HepG2 (cell line): ENCODE measurements at regions not wholly inside any gene's neighbourhood (a gene's known extent, or its start where the extent isn't known, plus 50 kb on each side); places are given as distances from the start of the nearest gene placed in this dataset.

Experiments
- ATAC-seq: fragments of 200-7000 bp; cut with Tn5 transposase; 3 replicates; pipeline ENCODE4 v1.9.1; 2020; ENCODE audit warnings: mild to moderate bottlenecking, moderate library complexity
- BruUV-seq: library from RNA; stranded (reverse); fragments of 400-500 nt; replicated peaks from 2 replicates; lab custom pipeline; 2021; lab: Mats Ljungman, UMichigan
- CTCF ChIA-PET: fragments of 300-600 bp; formaldehyde crosslinking; extraction: SDS; loops from one replicate; lab custom pipeline; 2021; ENCODE audit warnings: low total read pairs, inconsistent platforms, low intra/inter-chr PET ratio; lab: Yijun Ruan, JAX
- POLR2A ChIA-PET: fragments of 350-600 bp; sonication (Branson Sonifier 250); formaldehyde crosslinking; loops from one replicate; lab custom pipeline; 2020; ENCODE audit warnings: antibody characterized with exemption, inconsistent platforms; lab: Yijun Ruan, JAX
- DNase-seq: peaks from one replicate; pipeline ENCODE4 v3.0.0-alpha.2; 2015; ENCODE audit warnings: low spot score
- FAIRE-seq: peaks from 3 replicates; lab custom pipeline; 2011; peaks lifted over from hg19 to GRCh38; lab: Jason Lieb, UNC
- H2AFZ ChIP-seq: one replicate; pipeline ENCODE4 v1.6.1; 2011; ENCODE audit warnings: low read length, inconsistent platforms
- H3K27ac ChIP-seq: fragments of 300-600 bp; 3 replicates; pipeline ENCODE4 v1.8.0; 2011; ENCODE audit warnings: mixed run types, mild to moderate bottlenecking, mixed read lengths, low read length, inconsistent platforms; ENCODE audit not compliant: insufficient read depth; ENCODE audit errors: extremely low read length
- H3K27me3 ChIP-seq, 2 experiments: fragments of 200-600 bp in 1 of 2; 2 replicates in 1 of 2; 3 replicates in 1 of 2; pipeline versions ENCODE4 v1.6.0 to v1.8.0; 2011; ENCODE audit warnings: low read length in 2 of 2, mild to moderate bottlenecking in 2 of 2, moderate library complexity in 2 of 2, inconsistent platforms in 1 of 2; ENCODE audit not compliant: insufficient read depth in 2 of 2, control insufficient read depth in 1 of 2
- H3K36me3 ChIP-seq, 2 experiments: fragments of 200-600 bp in 1 of 2; replicated peaks in 1 of 2; 2 replicates in 1 of 2; 3 replicates in 1 of 2; pipeline versions ENCODE4 v1.5.1 to v1.8.0; 2011; ENCODE audit warnings: low read length in 2 of 2, inconsistent platforms in 1 of 2; ENCODE audit not compliant: insufficient read depth in 2 of 2, control insufficient read depth in 1 of 2
- H3K4me1 ChIP-seq: 2 replicates; pipeline ENCODE4 v1.5.1; 2012; ENCODE audit warnings: low read length, inconsistent platforms; ENCODE audit not compliant: insufficient read depth
- H3K4me2 ChIP-seq: 2 replicates; pipeline ENCODE4 v1.6.0; 2011; ENCODE audit warnings: low read depth, low read length, inconsistent platforms
- H3K4me3 ChIP-seq, 3 experiments: fragments of 200-600 bp in 1 of 3; sonication (generic), shearing (Covaris generic) in 1 of 3; replicated peaks in 1 of 3; 2 replicates each; pipeline ENCODE4 v1.5.1; 2011 to 2016; ENCODE audit warnings: low read length in 3 of 3, inconsistent platforms in 2 of 3, low read depth in 2 of 3, mild to moderate bottlenecking in 2 of 3, control low read depth in 1 of 3, mixed read lengths in 1 of 3; ENCODE audit not compliant: insufficient read depth in 1 of 3
- H3K79me2 ChIP-seq: one replicate; pipeline ENCODE4 v1.6.1; 2011; ENCODE audit warnings: low read length, inconsistent platforms; ENCODE audit not compliant: insufficient read depth
- H3K9ac ChIP-seq: 2 replicates; pipeline ENCODE4 v1.6.0; 2011; ENCODE audit warnings: mild to moderate bottlenecking, low read depth, low read length, inconsistent platforms; ENCODE audit not compliant: insufficient read depth
- H3K9me3 ChIP-seq: 2 replicates; pipeline ENCODE4 v1.5.1; 2012; ENCODE audit warnings: mild to moderate bottlenecking, low read length
- H4K20me1 ChIP-seq: 2 replicates; pipeline ENCODE4 v1.6.0; 2011; ENCODE audit warnings: inconsistent platforms, mild to moderate bottlenecking, low read length, moderate library complexity; ENCODE audit not compliant: insufficient read depth
- ADNP ChIP-seq: sonication (generic); formaldehyde crosslinking; IDR thresholded peaks from 2 replicates; pipeline ENCODE4 v1.4.0; 2020; ENCODE audit warnings: missing genetic modification reagents
- GATA4 ChIP-seq: sonication (generic); IDR thresholded peaks from 2 replicates; pipeline ENCODE4 v1.6.1; 2016; ENCODE audit warnings: antibody characterized with exemption, low read depth, borderline replicate concordance
- KLF13 ChIP-seq: sonication (generic); formaldehyde crosslinking; IDR thresholded peaks from 2 replicates; pipeline ENCODE4 v1.4.0; 2020; ENCODE audit warnings: mild to moderate bottlenecking, missing genetic modification reagents
- MZF1 ChIP-seq: sonication (generic); formaldehyde crosslinking; IDR thresholded peaks from 2 replicates; pipeline ENCODE4 v1.8.1; 2023; ENCODE audit warnings: mild to moderate bottlenecking, missing genetic modification reagents, borderline replicate concordance
- SMAD1 ChIP-seq: sonication (generic); formaldehyde crosslinking; IDR thresholded peaks from 2 replicates; pipeline ENCODE4 v1.4.0; 2020; ENCODE audit warnings: missing genetic modification reagents, low read depth, mild to moderate bottlenecking, borderline replicate concordance
- SP1 ChIP-seq, 2 experiments: fragments of 450-650 bp in 1 of 2; sonication (generic) in 1 of 2; formaldehyde crosslinking in 1 of 2; IDR thresholded peaks; 2 replicates each; pipeline versions ENCODE4 v1.4.0 to v1.6.1; 2016 to 2020; ENCODE audit warnings: missing genetic modification reagents in 1 of 2
- SRF ChIP-seq: IDR thresholded peaks from 2 replicates; pipeline ENCODE4 v1.6.1; 2011; ENCODE audit warnings: mild to moderate bottlenecking, low read depth, low read length, moderate library complexity
- TRAFD1 ChIP-seq: sonication (generic); formaldehyde crosslinking; IDR thresholded peaks from 2 replicates; pipeline ENCODE4 v1.5.1; 2020; ENCODE audit warnings: missing genetic modification reagents, mild to moderate bottlenecking, borderline replicate concordance
- ZNF18 ChIP-seq: sonication (generic); formaldehyde crosslinking; IDR thresholded peaks from 2 replicates; pipeline ENCODE4 v1.8.0; 2022; ENCODE audit warnings: mild to moderate bottlenecking, missing genetic modification reagents; ENCODE audit not compliant: insufficient replicate concordance
- ZNF513 ChIP-seq: sonication (generic); formaldehyde crosslinking; conservative IDR thresholded peaks from 2 replicates; pipeline ENCODE4 v1.5.0; 2020; ENCODE audit warnings: missing genetic modification reagents
- ZNF574 ChIP-seq: sonication (generic); formaldehyde crosslinking; IDR thresholded peaks from 2 replicates; pipeline ENCODE4 v1.4.0; 2020; ENCODE audit warnings: missing genetic modification reagents
- ZNF691 ChIP-seq: sonication (generic); formaldehyde crosslinking; IDR thresholded peaks from 2 replicates; pipeline ENCODE4 v1.4.0; 2020; ENCODE audit warnings: missing genetic modification reagents, low read depth, mild to moderate bottlenecking, borderline replicate concordance
- ZNF83 ChIP-seq: sonication (generic); formaldehyde crosslinking; IDR thresholded peaks from 2 replicates; pipeline ENCODE4 v1.4.0; 2020; ENCODE audit warnings: missing genetic modification reagents, mild to moderate bottlenecking, borderline replicate concordance
- ZSCAN12 ChIP-seq: sonication (generic); formaldehyde crosslinking; IDR thresholded peaks from 2 replicates; pipeline ENCODE4 v1.9.0; 2021; ENCODE audit warnings: mild to moderate bottlenecking, missing genetic modification reagents
- WGBS: methylation state at CpG from one replicate; pipeline ENCODE4 v1.1.6; 2017; ENCODE audit warnings: low lambda C conversion rate; 5-methylcytosine and 5-hydroxymethylcytosine counted together
- in situ Hi-C: cut with HindIII; loops from 2 replicates; pipeline ENCODE4 v1.10.0; 2017; ENCODE audit warnings: low pct_unique_long_range_greater_than_20kb; ENCODE audit not compliant: extremely low pct_ligation_motif_present
- intact Hi-C: fragments of 100-400 bp; cut with micrococcal nuclease; formaldehyde crosslinking; loops from one replicate; pipeline ENCODE4 v1.10.0; 2022; ENCODE audit not compliant: unreplicated experiment

- TF ChIP-seq MZF1 (CRISPR knock-in tag), result no peak
- TF ChIP-seq, all 625 proteins: peak for 0
Observed at GRCh38 chr5:53322257-53322656, 158.2 kb upstream of the FST start (continued).

GRCh38 chr5:53323511-53323910, 156.9 kb upstream of the FST start:
- no peak for DNase-seq
- no peaks in the 10 kb centered on the region for H3K9me3 ChIP-seq
- CTCF ChIA-PET, result no interaction called here
- POLR2A ChIA-PET, result no interaction called here
- no peak overlapping the region for H2AFZ ChIP-seq
- intact Hi-C loops, result no loop called here
- no peaks in the 10 kb centered on the region; a peak in 1 of 5 replicates for H3K27me3 ChIP-seq
- H3K4me2 ChIP-seq, result no peak overlapping the region
- H3K4me1 ChIP-seq, result 0 out of 2 replicates have a peak, but pooled peaks cover 7% of the 10 kb centered on the region
- no peaks in the 10 kb centered on the region for H3K79me2 ChIP-seq
- 74% methylated on average over 2 of the region's 2 CpGs for WGBS
- no peak overlapping the region for H3K27ac ChIP-seq
- FAIRE-seq, result no peak
- ATAC-seq, result no peak
- H3K36me3 ChIP-seq, result no peaks in the 10 kb centered on the region
- no peak overlapping the region for H3K9ac ChIP-seq
- H4K20me1 ChIP-seq, result no peaks in the 10 kb centered on the region
- BruUV-seq, result no TSS peak
- in situ Hi-C loops, result no loop called here
- no peak overlapping the region for H3K4me3 ChIP-seq
- TF ChIP-seq ZSCAN12 (no peak), KLF13 (CRISPR knock-in tag) (no peak), ADNP (CRISPR knock-in tag) (no peak), TRAFD1 (CRISPR knock-in tag) (no peak), ZNF691 (CRISPR knock-in tag) (no peak), SMAD1 (no peak), ZNF513 (CRISPR knock-in tag) (no peak), ZNF18 (CRISPR knock-in tag) (no peak), ZNF83 (CRISPR knock-in tag) (no peak), ZNF574 (no peak), SP1 (IDR thresholded peaks at IDR 0.05) (no peak), SP1 (CRISPR knock-in tag; IDR thresholded peaks at IDR 0.05) (no peak), GATA4 (no peak), SRF (no peak)
